GM21381 (cell line): ENCODE measurements at regions not wholly inside any gene's neighbourhood (a gene's known extent, or its start where the extent isn't known, plus 50 kb on each side); places are given as distances from the start of the nearest gene placed in this dataset.
"Not testable (repeated sequence)": the region's sequence is repeated elsewhere in the genome, so short reads cannot be mapped to it uniquely, and the experiment has no call there.

Experiments used
- ATAC-seq: cut with Tn5 transposase; IDR thresholded peaks from one replicate; pipeline ENCODE4 v1.9.1; 2021; ENCODE audit warnings: mild to moderate bottlenecking, moderate library complexity; ENCODE audit not compliant: unreplicated experiment

DNA sequence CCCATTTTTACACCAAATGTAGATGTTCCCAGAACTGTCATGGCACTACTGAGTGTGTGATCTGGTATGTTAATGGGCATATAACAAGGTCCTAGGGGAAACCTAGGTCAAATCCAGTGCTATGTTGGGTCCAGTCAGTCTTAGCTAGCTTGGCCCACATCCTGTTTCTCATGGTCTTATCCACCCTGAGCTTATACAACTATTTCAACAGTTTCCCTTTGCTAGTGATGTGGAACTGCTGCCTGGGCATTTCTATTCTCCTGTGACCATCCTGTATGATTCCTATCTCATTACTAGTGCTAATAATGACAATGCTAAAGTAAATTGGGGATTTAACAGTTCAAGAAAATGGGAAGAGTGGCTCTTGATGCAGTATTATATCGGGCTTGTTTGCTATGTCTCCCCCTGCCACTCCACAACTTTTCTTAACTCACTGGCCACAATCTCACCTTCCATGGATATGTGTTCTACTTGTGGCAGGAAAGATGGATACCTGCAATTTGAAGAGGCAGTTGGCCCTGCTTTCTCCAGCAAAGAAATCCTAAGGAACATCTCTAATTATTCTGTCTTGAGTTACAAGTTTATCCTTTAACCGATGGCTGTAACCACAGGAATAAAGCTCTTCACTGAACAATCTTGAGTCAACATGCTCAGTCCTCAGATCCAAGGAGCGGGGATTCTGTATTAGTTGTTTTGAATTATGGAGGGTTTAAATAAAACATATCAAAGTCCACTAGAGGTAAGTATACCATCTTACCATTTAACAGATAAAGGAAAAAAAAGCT is 707.8 kb downstream of the XPNPEP1 start:
- no peak for ATAC-seq

DNA sequence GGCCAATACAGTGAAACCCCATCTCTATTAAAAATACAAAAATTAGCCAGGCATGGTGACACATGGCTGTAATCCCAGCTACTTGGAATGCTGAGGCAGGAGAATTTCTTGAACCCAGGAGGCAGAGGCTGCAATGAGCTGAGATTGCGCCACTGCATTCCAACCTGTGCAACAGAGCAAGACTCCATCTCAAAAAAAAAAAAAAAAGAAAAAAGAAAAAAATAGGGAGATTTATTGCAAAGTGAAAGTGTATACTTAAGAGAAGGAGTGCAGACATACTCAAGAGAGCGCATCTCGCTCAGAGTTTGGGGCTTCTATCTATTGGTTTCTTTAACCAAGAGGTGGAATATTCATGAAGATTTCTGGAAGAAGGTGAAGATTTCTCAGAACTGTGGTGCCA is 708.4 kb downstream of the XPNPEP1 start:
- not testable (repeated sequence) for ATAC-seq

DNA sequence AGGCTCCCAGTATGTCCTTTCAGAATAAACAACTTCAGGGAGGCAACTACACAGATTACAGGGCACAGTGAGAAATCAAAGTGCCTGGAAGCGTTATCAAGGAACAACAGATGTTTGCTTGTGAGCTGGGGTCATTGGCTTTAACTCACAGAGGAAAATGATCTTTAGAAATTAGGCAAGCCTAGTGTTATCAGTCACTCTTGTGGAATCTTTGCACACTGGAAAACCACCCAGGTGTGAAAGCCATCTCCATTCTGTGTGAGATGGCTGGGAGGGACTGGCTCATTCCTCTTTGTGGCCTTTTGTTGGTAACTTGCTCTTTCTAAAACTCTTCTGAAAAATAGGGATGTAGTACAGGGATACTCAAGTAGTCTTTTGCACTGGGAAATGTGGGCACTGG is 716.0 kb downstream of the XPNPEP1 start:
- ATAC-seq, result no peak

DNA sequence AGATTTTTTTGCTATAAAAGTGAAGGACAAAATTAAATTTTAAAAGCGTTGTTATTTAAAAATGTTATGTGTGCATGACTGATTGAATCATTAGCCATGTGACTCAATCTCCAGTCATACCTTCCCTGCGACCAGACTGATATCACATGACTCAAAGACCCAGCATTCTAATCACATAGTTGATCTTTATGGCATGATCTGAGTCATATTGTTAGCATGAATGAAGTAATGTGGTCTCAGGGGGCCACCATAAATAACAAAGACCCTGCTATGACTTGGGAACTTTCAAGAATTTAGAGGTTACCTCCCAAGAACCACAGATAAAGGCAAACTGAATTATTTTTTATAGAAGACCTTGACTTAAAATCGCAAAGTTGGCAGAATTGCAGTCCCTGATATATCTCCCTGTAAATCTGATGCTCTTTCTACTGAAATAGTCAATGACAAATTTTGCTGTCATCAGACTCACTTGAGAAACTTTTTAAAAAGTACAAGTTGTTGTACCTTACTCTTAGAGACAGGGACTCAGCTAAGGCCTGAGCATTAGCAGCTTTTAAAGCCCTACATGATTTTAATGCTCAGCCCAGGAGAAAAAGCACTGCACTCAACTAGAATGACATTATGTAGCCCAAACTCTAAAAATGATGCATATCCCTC is 717.3 kb downstream of the XPNPEP1 start:
- no peak for ATAC-seq

DNA sequence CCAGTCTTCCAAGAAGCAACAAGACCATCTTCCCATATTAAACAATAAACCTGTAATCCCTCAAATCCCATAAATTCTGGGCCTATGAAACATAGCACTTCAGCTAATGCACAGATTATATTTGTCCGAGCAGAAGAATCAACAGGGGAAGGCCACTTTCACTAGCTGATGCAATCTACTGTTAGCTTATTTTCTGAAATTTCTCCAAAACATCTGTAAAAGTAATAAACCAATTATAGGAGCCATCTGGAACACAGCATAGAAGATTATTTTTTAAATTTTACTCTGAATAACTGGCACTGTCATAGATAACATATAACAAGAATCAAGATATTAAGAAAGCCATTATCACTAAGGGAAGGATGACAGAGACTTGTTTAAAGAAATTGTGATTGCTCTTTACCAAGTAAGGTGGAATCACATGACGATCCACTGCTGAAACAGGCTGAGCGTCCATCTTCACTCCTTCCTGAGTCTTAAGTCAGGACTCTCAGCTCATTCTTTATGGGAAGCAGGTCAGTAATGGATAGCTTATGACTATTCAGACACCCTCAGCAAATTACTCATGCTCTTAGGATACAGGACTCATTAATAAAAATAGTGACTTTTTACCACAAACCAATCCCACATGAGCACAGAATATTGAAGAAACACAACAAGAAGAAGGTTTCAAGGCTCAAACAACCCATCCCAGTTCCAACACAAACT is 719.5 kb downstream of the XPNPEP1 start:
- ATAC-seq, result no peak

DNA sequence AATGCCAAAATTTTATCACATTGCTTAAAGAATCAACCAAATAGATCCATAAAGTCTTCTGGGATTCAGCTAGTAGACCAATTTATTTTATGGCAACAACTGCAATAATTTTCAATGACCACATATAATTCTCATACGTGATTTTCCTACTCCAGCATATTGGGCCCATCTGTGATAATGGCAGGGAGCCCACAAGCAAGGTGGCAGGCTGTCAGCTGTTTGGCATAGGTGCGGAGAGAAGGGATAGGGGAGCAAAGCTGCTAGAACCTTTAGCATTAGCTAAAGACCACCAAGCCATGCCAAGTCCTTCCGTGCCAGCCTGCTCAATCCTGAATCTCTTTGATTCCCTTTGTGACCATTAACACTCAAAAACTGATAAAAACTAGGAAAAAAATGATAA is 721.2 kb downstream of the XPNPEP1 start:
- ATAC-seq, result no peak

DNA sequence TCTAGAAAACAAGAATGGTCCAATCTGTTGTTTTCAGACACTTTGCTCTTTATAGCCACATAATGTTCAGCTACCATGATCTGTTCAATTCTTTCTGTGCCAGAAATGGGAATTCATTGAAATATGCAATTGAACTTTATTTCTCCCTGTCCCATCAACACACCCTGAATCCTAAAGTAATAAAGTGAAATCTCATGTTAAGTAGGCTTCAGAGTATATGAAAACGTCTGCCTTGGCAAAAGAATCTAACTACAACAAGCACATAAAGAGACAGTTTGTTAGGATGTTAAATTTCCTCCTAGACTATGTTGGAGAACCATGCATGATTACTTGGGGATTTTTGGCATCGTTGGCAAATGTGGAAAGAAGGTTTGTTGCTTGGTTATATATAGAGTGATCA is 722.7 kb downstream of the XPNPEP1 start:
- ATAC-seq, result no peak

DNA sequence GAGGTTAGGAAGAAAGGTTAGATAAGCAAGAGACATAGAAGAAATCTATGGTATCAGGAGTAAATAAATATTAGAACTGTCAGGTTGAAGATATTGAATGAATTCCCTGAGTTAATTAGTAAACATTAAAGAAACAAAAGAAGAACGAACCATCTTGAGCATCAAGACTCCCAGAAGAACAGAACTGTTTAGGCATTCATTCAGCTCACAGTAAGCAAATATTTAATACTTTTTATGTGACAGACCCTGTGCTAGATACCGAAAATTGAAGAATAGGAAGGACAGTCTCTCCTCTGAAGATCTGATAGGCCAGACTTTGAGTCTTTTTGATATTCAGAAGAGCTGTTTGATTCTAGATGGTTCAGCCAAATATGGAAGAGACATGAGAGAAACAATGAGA is 731.5 kb downstream of the XPNPEP1 start:
- no peak for ATAC-seq

DNA sequence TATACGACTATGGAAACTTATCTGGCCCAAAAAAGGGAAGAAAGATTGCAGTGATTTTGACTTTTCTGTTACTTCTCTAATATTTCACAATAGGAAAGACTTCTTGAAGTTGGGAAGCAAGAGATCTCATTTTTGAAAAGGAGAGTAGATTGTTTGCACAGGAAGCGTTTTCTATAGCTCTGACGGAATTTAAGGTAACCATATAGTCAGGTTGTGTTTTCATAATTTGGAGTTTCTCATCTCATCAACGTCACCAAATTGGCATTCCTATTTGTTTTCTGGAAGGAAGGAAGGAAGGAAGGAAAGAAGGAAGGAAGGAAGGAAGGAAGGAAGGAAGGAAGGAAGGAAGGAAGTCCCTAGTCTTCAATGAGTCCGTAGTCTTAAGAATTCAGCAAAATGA is 732.0 kb downstream of the XPNPEP1 start:
- no peak for ATAC-seq

DNA sequence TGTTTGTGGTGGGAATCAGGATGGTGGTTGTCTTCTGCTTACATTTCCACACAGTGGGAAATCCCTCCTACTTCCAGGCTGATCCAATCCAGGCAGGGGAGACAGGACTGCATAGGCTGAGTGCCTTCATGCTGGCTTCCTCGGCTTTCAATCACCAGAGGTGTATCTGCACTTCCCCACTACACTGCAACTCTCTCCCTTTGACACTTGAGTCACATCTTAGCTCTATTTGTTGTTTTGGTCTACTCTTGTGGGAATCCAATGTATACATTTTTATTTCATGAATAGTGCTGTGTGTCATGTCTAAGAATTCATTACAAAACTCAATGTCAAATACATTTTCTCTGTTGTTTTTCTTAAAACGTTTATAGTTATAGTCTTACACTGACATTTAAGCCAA is 735.6 kb downstream of the XPNPEP1 start:
- no peak for ATAC-seq

DNA sequence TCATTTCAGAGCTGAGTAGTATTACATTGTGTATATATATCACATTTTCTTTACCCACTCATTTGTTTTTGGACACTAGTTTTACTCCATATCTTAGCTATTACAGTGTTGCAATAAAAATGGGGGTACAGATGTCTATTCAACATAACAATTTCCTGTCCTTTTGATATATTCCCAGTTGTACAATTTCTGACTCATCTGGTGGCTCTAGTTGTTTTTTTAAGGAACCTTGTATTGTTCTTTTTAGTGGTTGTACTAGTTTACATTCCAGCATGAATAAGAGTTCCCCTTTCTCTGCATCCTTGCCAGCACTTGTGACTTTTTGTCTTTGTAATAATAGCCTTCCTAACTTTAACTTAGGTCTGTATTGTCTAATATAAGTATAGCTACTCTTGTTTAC is 739.9 kb downstream of the XPNPEP1 start:
- ATAC-seq, result no peak

DNA sequence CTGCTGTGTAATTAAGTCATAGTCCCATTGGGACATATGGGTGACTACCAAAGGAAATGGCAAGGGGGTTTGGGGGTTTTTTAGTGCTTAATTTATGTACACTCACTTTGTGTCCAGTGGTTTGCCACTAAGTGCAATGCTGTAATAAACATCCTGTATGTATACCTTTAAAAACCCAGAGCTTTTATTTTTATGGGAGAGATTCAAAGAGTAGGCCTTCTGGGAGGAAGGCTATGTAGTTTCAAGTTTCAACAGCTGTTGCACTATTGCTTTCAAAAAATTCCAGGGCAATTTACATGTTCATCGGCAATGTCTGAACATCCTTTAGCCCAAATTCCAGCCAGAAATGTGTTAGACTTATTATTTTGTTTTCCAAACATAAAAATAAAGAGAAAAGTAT is 744.7 kb downstream of the XPNPEP1 start:
- ATAC-seq, result no peak

DNA sequence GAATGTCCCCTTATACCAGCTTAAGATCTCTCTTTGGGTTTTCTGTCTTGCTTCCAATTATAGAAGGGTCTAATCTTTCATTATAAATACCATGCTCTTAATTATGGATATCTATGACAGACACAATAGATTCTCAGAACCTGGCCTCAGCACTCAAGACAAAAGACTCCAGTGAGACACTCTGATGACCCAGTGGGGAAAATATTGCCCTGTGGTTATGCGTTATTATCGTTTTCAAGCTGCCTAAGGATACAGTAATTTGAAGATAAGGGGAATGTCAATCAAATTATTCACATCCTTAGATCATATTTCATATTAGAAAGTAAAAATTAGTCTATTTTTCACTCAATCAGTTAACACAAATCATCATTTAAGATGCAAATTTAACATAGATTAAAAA is 748.8 kb downstream of the XPNPEP1 start:
- no peak for ATAC-seq

DNA sequence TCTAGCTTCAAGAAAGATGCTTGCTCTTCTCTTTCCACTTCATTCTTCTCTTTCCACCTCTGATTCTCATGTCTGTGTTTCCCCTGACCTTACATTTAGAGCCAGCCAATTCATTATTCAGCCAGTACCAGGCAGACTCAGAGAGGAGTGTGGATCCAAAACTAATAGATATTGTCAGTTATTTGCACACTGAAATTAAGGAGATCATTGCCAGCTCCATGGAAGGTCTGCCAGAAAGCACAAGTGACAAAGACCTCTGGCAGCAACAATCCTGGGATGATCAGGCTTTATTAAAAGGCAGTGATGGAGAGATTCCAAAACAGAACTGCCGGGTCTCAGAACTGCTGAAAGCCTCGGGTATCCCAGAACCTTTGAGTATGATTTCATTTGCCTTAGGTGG is 749.4 kb downstream of the XPNPEP1 start:
- no peak for ATAC-seq

DNA sequence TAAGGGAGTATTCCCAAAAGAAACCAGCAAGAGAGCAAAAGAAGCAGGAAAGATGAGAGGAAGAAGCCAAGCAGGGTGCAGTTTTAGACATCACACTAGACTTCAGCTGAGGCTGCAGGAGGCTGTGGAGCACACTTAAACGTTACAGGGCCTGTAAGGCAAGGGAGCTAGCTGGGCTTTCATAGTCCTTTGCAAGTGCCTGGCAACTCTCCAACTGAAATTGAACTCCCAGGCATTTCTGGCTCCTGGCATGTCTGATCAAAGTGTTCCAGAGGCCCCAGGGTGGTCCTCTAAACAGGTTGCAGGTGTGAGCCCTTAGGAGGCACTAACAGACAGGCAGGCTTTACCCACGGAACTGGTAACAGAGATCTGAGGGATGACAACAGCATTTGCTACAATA is 750.2 kb downstream of the XPNPEP1 start:
- no peak for ATAC-seq

DNA sequence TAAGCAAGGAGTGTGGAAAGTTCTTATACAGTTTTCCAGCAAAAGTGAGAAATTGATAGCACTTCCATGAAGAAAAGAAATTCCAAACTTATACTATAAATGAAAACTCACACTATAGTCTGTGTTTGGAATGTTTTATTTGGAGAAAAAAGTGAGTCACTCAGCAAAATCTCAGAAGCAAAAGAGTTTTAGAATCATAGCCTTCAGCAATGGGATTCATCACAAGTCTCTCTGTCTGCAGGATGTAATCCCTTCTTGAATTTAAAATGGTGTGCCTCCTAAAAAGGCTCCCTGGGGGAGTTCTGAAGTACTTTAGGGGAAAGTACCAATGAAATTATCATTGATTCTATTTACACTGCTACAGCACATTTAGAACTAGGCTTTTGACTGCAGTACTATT is 756.4 kb downstream of the XPNPEP1 start:
- ATAC-seq, result no peak

DNA sequence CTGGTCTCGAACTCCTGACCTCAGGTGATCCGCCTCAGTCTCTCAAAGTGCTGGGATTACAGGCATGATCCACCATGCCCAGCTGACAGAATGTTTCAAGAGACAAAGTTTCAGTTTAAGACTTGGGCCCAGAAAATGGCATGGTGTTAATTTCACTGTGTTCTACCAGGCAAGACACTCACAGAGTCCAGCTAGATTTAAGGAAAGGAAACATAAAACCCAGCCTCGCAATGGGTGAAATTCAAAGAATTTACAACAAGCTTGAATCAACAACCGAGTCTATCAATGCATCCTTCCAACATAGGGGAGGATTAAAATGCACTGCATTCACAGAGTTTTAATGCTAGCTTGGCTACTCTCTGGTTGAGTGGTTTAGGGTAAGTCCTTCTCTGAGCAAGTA is 764.0 kb downstream of the XPNPEP1 start:
- no peak for ATAC-seq

DNA sequence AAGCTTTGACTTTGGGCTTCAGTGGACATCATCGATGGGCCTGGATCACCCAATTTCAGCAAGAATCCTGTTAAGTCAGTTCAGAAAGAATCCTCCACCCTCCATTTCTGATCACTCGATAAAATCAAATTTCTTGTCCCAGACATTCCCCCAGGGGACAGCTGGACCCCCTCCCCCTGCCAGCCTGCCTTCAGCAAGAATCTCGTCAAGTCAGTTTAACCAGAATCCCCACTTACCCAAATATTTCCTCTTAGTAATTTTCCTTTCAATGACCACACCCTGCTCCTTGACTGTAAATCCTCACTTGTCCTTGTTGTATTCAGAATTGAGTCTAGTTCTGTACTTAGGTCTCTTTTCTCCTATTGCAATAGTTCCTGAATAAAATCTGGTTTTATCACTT is 766.9 kb downstream of the XPNPEP1 start:
- ATAC-seq, result no peak

DNA sequence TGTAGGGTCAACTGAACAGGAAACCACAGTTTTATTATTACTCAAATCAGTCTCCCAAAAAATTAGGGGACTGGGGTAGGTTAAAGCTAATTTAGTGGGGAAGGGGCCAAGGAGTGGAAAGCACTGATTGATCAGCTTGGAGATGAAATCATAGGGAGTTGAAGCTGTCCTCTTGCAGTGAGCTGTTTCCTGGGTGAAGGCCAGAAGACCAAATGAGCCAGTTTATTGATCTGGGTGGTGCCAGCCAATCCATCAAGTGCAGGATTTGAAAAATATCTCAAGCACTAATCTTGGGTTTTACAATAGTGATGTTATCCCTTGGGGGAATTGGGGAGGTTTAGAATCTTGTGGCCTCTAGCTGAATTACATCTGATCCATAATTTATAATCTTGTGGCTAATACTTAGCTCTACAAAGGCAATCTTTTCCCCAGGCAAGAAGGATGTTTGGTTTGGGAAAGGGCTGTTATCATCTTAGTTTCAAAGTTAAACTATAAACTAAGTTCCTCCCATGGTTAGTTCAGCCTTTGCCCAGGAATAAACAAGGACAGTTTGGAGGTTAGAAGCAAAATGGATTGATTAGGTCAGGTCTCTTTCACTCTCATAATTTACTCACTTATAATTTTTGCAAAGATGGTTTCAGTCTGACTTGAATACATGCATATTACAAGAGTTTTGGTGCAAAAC is 773.5 kb downstream of the XPNPEP1 start:
- ATAC-seq, result no peak

DNA sequence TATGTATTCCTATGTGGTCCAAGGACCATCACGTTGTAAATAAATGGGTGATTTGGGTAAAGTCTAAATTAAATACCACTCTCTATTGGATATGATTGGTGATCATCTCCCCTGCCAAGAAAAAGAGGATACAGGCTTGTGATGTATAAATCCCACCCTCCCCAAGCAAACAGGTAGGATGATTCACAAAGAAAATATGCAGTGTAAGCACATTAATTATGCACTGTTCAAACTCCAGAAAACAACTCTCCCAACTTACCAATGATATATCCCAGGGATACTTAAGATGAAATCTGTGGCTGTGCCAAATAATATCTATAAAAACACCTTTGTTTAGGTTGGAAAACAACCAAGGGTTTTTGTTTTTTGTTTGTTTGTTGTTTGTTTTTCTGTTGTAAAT is 795.9 kb downstream of the XPNPEP1 start:
- no peak for ATAC-seq

DNA sequence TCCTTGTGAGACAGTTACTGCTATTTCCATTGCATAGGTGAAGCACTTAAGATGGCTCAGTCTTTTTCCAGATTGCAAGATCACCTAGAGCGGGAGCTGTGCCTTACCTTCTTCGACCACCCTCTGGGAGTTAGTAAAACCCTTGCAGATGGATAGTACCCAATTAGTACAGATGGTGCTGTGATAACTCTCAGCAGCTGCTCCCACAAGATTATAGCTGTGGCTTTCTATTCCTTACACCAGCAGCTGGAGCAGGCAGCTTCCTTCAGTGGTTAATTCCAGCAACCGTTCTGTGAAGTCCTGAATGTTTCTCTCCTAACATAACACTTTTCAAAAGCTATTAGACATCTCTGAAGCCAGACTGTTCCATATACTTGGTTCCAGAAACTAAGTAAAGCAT is 796.8 kb downstream of the XPNPEP1 start:
- ATAC-seq, result no peak

DNA sequence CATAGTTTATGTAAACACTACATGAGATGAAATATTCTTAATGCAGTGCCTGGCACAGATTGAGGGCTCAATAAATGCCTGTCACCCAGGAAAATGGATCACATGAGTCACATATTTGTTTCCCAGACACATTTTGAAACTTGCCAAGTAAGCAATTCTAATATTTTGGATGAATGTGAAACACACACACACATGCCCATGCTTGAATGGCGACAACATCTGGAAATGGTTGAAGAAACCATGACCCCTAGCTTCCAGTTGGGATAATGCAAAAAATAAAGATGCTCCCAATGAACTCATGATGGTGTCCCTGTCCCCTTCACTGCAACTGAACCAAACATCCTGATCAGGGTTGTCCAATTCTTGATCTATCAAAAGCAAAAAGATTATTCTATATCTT is 797.3 kb downstream of the XPNPEP1 start:
- no peak for ATAC-seq
